B cell (primary cell): ENCODE measurements at regions not wholly inside any gene's neighbourhood (a gene's known extent, or its start where the extent isn't known, plus 50 kb on each side); places are given as distances from the start of the nearest gene placed in this dataset.

Source experiments
- ATAC-seq: fragments of 200-7000 bp; cut with Tn5 transposase; one replicate; pipeline ENCODE4 v1.10.0; 2021; ENCODE audit warnings: low read depth, mild to moderate bottlenecking, moderate number of reproducible peaks, moderate library complexity
- CTCF ChIA-PET: fragments of 350-600 bp; sonication (Branson Sonifier 250); formaldehyde crosslinking; loops from one replicate; lab custom pipeline; 2021; ENCODE audit warnings: antibody characterized with exemption, inconsistent platforms; lab: Charles Lee
- POLR2A ChIA-PET: fragments of 350-600 bp; sonication (Branson Sonifier 250); formaldehyde crosslinking; loops from one replicate; lab custom pipeline; 2021; ENCODE audit warnings: antibody characterized with exemption; lab: Charles Lee
- DNase-seq: peaks from one replicate; pipeline ENCODE4 v3.0.0; 2013
- H2AFZ ChIP-seq: 2 replicates; pipeline ENCODE4 v1.6.1; 2012; ENCODE audit warnings: mild to moderate bottlenecking, low read depth, low read length; ENCODE audit not compliant: insufficient read depth, poor library complexity, severe bottlenecking
- H3K27ac ChIP-seq, 2 donors: 1 replicate in 1 of 2; 2 replicates in 1 of 2; pipeline ENCODE4 v1.5.1; 2012 to 2013; ENCODE audit warnings: low read length in 2 of 2, mild to moderate bottlenecking in 2 of 2, moderate library complexity in 1 of 2
- H3K27me3 ChIP-seq, 4 experiments: fragments of 200-600 bp in 1 of 4; sonication (generic) in 1 of 4; replicated peaks in 1 of 4; 1 replicate in 2 of 4; 2 replicates in 2 of 4; pipeline versions ENCODE4 v1.6.1 to v1.7.0; 2013 to 2016; ENCODE audit warnings: low read length in 3 of 4, mild to moderate bottlenecking in 2 of 4, mixed read lengths in 1 of 4, moderate library complexity in 1 of 4; ENCODE audit not compliant: insufficient read depth in 4 of 4, control insufficient read depth in 3 of 4; ENCODE audit errors: control extremely low read depth in 1 of 4
- H3K36me3 ChIP-seq, 2 experiments: replicated peaks in 1 of 2; 1 replicate in 1 of 2; 2 replicates in 1 of 2; pipeline versions ENCODE4 v1.6.1 to v1.7.1; 2013; ENCODE audit warnings: low read length in 1 of 2; ENCODE audit not compliant: insufficient read depth in 2 of 2, control insufficient read depth in 1 of 2; ENCODE audit errors: control extremely low read depth in 1 of 2, extremely low read depth in 1 of 2
- H3K4me1 ChIP-seq, 2 donors: fragments of 200-600 bp in 1 of 2; sonication (generic) in 1 of 2; 1 replicate in 1 of 2; 2 replicates in 1 of 2; pipeline versions ENCODE4 v1.5.1 to v1.6.1; 2013 to 2017; ENCODE audit warnings: low read length in 2 of 2; ENCODE audit not compliant: control insufficient read depth in 2 of 2, insufficient read depth in 2 of 2
- H3K4me2 ChIP-seq: replicated peaks from 2 replicates; pipeline ENCODE3; 2012; ENCODE audit warnings: mild to moderate bottlenecking, low read depth, low read length; ENCODE audit not compliant: poor library complexity, severe bottlenecking
- H3K4me3 ChIP-seq, 5 experiments: fragments of 200-600 bp in 1 of 5; sonication (generic) in 1 of 5; 1 replicate in 3 of 5; 2 replicates in 2 of 5; pipeline versions ENCODE4 v1.5.1 to v1.7.0; 2011 to 2016; ENCODE audit warnings: low read length in 4 of 5, mild to moderate bottlenecking in 4 of 5, low read depth in 2 of 5, control low read depth in 1 of 5, moderate library complexity in 1 of 5; ENCODE audit not compliant: insufficient read depth in 1 of 5; ENCODE audit errors: control extremely low read depth in 1 of 5, extremely low read depth in 1 of 5
- H3K79me2 ChIP-seq: fragments of 200-600 bp; sonication (generic); one replicate; pipeline ENCODE4 v1.6.0; 2016; ENCODE audit warnings: low read length; ENCODE audit not compliant: control insufficient read depth, insufficient read depth
- H3K9ac ChIP-seq: fragments of 200-600 bp; sonication (generic); 2 replicates; pipeline ENCODE4 v1.6.1; 2017; ENCODE audit warnings: mild to moderate bottlenecking, low read length, moderate library complexity
- H3K9me3 ChIP-seq, 3 donors: one replicate each; pipeline versions ENCODE4 v1.6.1 to v1.7.1; 2013; ENCODE audit warnings: low read length in 2 of 3; ENCODE audit not compliant: control insufficient read depth in 2 of 3, insufficient read depth in 1 of 3; ENCODE audit errors: control extremely low read depth in 1 of 3
- H4K20me1 ChIP-seq: 2 replicates; pipeline ENCODE4 v1.6.0; 2012; ENCODE audit warnings: mild to moderate bottlenecking, low read length; ENCODE audit not compliant: insufficient read depth, control insufficient read depth, poor library complexity, severe bottlenecking
- H3K27ac Mint-ChIP-seq: one replicate; pipeline ENCODE4 v1.8.0; 2021; ENCODE audit warnings: mixed read lengths
- H3K27me3 Mint-ChIP-seq: one replicate; pipeline ENCODE4 v1.8.0; 2021; ENCODE audit warnings: mixed read lengths
- H3K4me1 Mint-ChIP-seq: one replicate; pipeline ENCODE4 v1.8.0; 2021; ENCODE audit warnings: mixed read lengths
- H3K4me3 Mint-ChIP-seq: one replicate; pipeline ENCODE4 v1.8.0; 2021; ENCODE audit warnings: mixed read lengths
- H3K9me3 Mint-ChIP-seq: one replicate; pipeline ENCODE4 v1.8.0; 2022; ENCODE audit warnings: mixed read lengths; ENCODE audit not compliant: insufficient read depth
- CTCF ChIP-seq: fragments of 200-600 bp; IDR thresholded peaks from one replicate; pipeline ENCODE4 v1.8.0; 2022; ENCODE audit warnings: antibody characterized with exemption, mild to moderate bottlenecking
- EZH2 ChIP-seq: IDR thresholded peaks from 2 replicates; pipeline ENCODE4 v1.6.1; 2012; ENCODE audit warnings: borderline replicate concordance, low read depth, mild to moderate bottlenecking, moderate library complexity, low read length; ENCODE audit not compliant: insufficient read depth, poor library complexity, severe bottlenecking
- WGBS: methylation state at CpG from one replicate; pipeline ENCODE4 v1.1.5; 2013; ENCODE audit warnings: missing lambda C conversion rate; ENCODE audit not compliant: insufficient coverage; 5-methylcytosine and 5-hydroxymethylcytosine counted together
- intact Hi-C: fragments of 100-400 bp; cut with micrococcal nuclease; formaldehyde crosslinking; loops from one replicate; pipeline ENCODE4 v1.10.0; 2022

DNA sequence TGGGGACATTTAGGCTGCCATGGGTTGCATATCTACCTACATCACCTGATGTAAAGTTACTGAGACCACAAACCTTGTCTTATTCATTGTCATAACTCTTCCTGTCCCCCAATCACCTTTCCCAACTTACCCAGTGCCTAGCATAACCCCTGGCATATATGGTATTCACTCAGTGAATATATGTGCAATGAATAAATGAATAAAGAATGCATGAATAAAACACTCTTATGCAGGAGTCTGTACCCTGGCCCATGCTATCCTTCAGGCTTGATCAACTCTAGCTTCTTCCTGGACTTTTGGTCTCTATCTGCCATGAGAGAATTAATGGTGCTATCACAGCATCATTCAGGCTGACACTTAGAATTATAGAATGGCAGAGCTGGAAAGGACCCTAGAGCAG is 285.2 kb downstream of the SMARCA2 start:
- no peak overlapping the region for H3K9ac ChIP-seq
- H3K4me2 ChIP-seq: no peak overlapping the region
- Mint-ChIP-seq H3K4me1 (no peaks in the 10 kb centered on the region), H3K27ac (no peak overlapping the region), H3K4me3 (no peak overlapping the region), H3K9me3 (peaks cover 3% of the 10 kb centered on the region), H3K27me3 (peaks cover 5% of the 10 kb centered on the region)
- POLR2A ChIA-PET: no interaction called here
- no peaks in the 10 kb centered on the region for H3K4me1 ChIP-seq
- no peaks in the 10 kb centered on the region for H3K79me2 ChIP-seq
- H3K27me3 ChIP-seq: no peaks in the 10 kb centered on the region
- H3K4me3 ChIP-seq: no peak overlapping the region
- ATAC-seq (no peak), DNase-seq (no peak)
- intact Hi-C loops: no loop called here
- no peak overlapping the region for H2AFZ ChIP-seq
- CTCF ChIA-PET: no interaction called here
- TF ChIP-seq EZH2 (no peak), CTCF (no peak)
- no peaks in the 10 kb centered on the region for H3K36me3 ChIP-seq
- no peak overlapping the region for H3K27ac ChIP-seq
- H4K20me1 ChIP-seq: no peaks in the 10 kb centered on the region
- H3K9me3 ChIP-seq: peaks cover 0 to 2% (median 0%) of the 10 kb centered on the region in 3 donors

GRCh38 chr9:2302606-2303005 is 287.5 kb downstream of the SMARCA2 start:
- Mint-ChIP-seq H3K9me3 (peaks cover 3% of the 10 kb centered on the region), H3K4me1 (no peaks in the 10 kb centered on the region), H3K4me3 (no peak overlapping the region), H3K27ac (no peak overlapping the region), H3K27me3 (peaks cover 4% of the 10 kb centered on the region)
- Histone ChIP-seq H2AFZ (no peak overlapping the region), H3K36me3 (no peaks in the 10 kb centered on the region), H3K9me3 (no peaks in the 10 kb centered on the region), H3K27ac (no peak overlapping the region), H4K20me1 (no peaks in the 10 kb centered on the region), H3K4me1 (no peaks in the 10 kb centered on the region), H3K27me3 (no peaks in the 10 kb centered on the region), H3K9ac (no peak overlapping the region), H3K79me2 (no peaks in the 10 kb centered on the region), H3K4me2 (no peak overlapping the region), H3K4me3 (no peak overlapping the region)
- ChIA-PET POLR2A (no interaction called here), CTCF (no interaction called here)
- 94% methylated on average over 2 of the region's 2 CpGs for WGBS
- intact Hi-C loops: no loop called here
- TF ChIP-seq EZH2 (no peak), CTCF (no peak)
- ATAC-seq (no peak), DNase-seq (no peak)
